ENCODE measurements at regions not wholly inside any gene's neighbourhood (a gene's known extent, or its start where the extent isn't known, plus 50 kb on each side); places are given as distances from the start of the nearest gene placed in this dataset.

GRCh38 chr6:144580039-144580438 is 294.9 kb downstream of the UTRN start:
- TF ChIP-seq SRF (IDR thresholded peaks at IDR 0.05; ENCODE audit: low read depth, low read length), result no peak
- TF ChIP-seq EGR1 (IDR thresholded peaks at IDR 0.05; ENCODE audit: borderline replicate concordance, low read depth, low read length), result no peak
- no peak for TF ChIP-seq TAF1 (IDR thresholded peaks at IDR 0.05; ENCODE audit: low read depth, low read length)
- TF ChIP-seq BCL11A (IDR thresholded peaks at IDR 0.05; ENCODE audit: low read depth in 2 of 2, low read length in 2 of 2), result no peak
- no peak for TF ChIP-seq POLR2AphosphoS5 (IDR thresholded peaks at IDR 0.05; ENCODE audit: low read depth, low read length)
- TF ChIP-seq, protein P1, sequence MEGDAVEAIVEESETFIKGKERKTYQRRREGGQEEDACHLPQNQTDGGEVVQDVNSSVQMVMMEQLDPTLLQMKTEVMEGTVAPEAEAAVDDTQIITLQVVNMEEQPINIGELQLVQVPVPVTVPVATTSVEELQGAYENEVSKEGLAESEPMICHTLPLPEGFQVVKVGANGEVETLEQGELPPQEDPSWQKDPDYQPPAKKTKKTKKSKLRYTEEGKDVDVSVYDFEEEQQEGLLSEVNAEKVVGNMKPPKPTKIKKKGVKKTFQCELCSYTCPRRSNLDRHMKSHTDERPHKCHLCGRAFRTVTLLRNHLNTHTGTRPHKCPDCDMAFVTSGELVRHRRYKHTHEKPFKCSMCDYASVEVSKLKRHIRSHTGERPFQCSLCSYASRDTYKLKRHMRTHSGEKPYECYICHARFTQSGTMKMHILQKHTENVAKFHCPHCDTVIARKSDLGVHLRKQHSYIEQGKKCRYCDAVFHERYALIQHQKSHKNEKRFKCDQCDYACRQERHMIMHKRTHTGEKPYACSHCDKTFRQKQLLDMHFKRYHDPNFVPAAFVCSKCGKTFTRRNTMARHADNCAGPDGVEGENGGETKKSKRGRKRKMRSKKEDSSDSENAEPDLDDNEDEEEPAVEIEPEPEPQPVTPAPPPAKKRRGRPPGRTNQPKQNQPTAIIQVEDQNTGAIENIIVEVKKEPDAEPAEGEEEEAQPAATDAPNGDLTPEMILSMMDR (IDR thresholded peaks at IDR 0.05; ENCODE audit: control extremely low read depth in 1 of 3, insufficient read depth in 1 of 3, low read depth in 1 of 3, low read length in 3 of 3), result no peak
- TF ChIP-seq SIX5 (IDR thresholded peaks at IDR 0.05; ENCODE audit: low read depth, low read length), result no peak

Measured in H1 (cell line).